Dermis blood vessel endothelial cell (primary cell): ENCODE measurements at regions not wholly inside any gene's neighbourhood (a gene's known extent, or its start where the extent isn't known, plus 50 kb on each side); places are given as distances from the start of the nearest gene placed in this dataset.
"Not testable (repeated sequence)": the region's sequence is repeated elsewhere in the genome, so short reads cannot be mapped to it uniquely, and the experiment has no call there.

Source experiments
- DNase-seq: peaks from one replicate; pipeline ENCODE4 v3.0.0; 2010

DNA sequence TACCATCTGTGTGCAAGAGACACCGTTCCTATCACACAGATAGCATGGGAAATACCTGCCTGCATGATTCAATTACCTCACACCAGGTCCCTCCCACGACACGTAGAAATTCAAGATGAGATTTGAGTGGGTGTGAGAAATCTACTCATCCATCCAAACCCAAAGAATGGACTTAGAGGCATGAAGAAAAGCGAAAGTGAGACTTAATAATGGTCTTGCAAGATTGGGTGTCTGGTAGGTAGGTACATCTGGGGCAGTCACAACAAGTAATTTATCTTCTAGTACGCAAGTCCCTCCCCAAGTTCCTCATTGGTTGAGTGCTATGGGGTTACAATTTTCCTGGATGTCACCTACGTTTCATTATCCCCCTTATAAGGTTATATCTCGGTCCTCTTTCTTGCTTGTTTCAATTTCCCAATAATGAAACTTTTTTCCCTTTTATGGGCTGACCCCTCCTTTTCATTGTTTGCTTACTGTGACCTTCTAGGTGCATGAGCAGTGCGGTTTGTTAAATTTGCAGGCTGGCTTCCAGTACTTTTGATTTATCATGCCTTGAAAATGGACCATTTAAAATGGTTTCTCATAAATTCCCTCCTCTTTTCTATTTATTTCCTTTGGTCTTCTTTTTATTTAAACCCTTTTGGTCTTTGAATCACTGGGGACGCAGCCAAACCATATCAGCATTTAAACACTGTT lies 63.1 kb upstream of the ZNF658 start:
- not testable (repeated sequence) for DNase-seq
